IMR-90 (cell line): ENCODE measurements at regions not wholly inside any gene's neighbourhood (a gene's known extent, or its start where the extent isn't known, plus 50 kb on each side); places are given as distances from the start of the nearest gene placed in this dataset.
A peak's percentile ranks its signal among the peaks of the same experiment; 100 is the strongest.

ENCODE experiments used
- ATAC-seq: fragments of 200-7000 bp; cut with Tn5 transposase; 2 replicates; pipeline ENCODE4 v1.9.1; 2020; ENCODE audit warnings: low read depth, mild to moderate bottlenecking, moderate library complexity
- BruUV-seq: library from RNA; stranded (reverse); fragments of 400-500 nt; replicated peaks from 2 replicates; lab custom pipeline; 2021; lab: Mats Ljungman, UMichigan
- CTCF ChIA-PET: fragments of 300-600 bp; formaldehyde crosslinking; extraction: SDS; loops from one replicate; lab custom pipeline; 2021; ENCODE audit warnings: antibody characterized with exemption; lab: Yijun Ruan, JAX
- POLR2A ChIA-PET: fragments of 300-600 bp; sonication (Branson Sonifier 250); formaldehyde crosslinking; loops from one replicate; lab custom pipeline; 2022; ENCODE audit warnings: antibody characterized with exemption; ENCODE audit not compliant: unreplicated experiment; lab: Charles Lee
- DNase-seq: peaks from one replicate; pipeline ENCODE4 v3.0.0; 2013
- H2AFZ ChIP-seq: replicated peaks from 2 replicates; pipeline ENCODE3; 2013; ENCODE audit warnings: low read length, mild to moderate bottlenecking; ENCODE audit not compliant: poor library complexity
- H2AK5ac ChIP-seq: 2 replicates; pipeline ENCODE4 v1.6.1; 2013; ENCODE audit warnings: low read depth, low read length, inconsistent platforms
- H2AK9ac ChIP-seq: replicated peaks from 2 replicates; pipeline ENCODE3; 2013; ENCODE audit warnings: mild to moderate bottlenecking, low read depth, low read length, moderate library complexity; ENCODE audit not compliant: poor library complexity
- H2BK120ac ChIP-seq: 2 replicates; pipeline ENCODE4 v1.6.1; 2013; ENCODE audit warnings: low read depth, low read length, inconsistent platforms
- H2BK15ac ChIP-seq: 3 replicates; pipeline ENCODE4 v1.6.1; 2013; ENCODE audit warnings: low read depth, low read length, inconsistent platforms
- H2BK20ac ChIP-seq: 2 replicates; pipeline ENCODE4 v1.6.1; 2013; ENCODE audit warnings: low read depth, mild to moderate bottlenecking, inconsistent platforms, low read length, moderate library complexity
- H2BK5ac ChIP-seq: 2 replicates; pipeline ENCODE4 v1.6.1; 2013; ENCODE audit warnings: mild to moderate bottlenecking, low read depth, low read length, inconsistent platforms; ENCODE audit not compliant: poor library complexity, severe bottlenecking
- H3K14ac ChIP-seq: replicated peaks from 2 replicates; pipeline ENCODE4 v1.6.1; 2013; ENCODE audit warnings: low read depth, low read length, inconsistent platforms
- H3K18ac ChIP-seq: 2 replicates; pipeline ENCODE4 v1.6.1; 2013; ENCODE audit warnings: low read depth, low read length, control low read depth
- H3K23ac ChIP-seq: 2 replicates; pipeline ENCODE4 v1.6.1; 2013; ENCODE audit warnings: low read depth, low read length, inconsistent platforms
- H3K27ac ChIP-seq: 2 replicates; pipeline ENCODE4 v1.5.1; 2013; ENCODE audit warnings: mild to moderate bottlenecking, control low read depth, low read length; ENCODE audit not compliant: insufficient read depth
- H3K27me3 ChIP-seq: 2 replicates; pipeline ENCODE4 v1.6.1; 2013; ENCODE audit warnings: low read length; ENCODE audit not compliant: control insufficient read depth, insufficient read depth
- H3K36me3 ChIP-seq: 2 replicates; pipeline ENCODE4 v1.6.1; 2013; ENCODE audit warnings: low read length, mixed read lengths; ENCODE audit not compliant: control insufficient read depth, insufficient read depth
- H3K4ac ChIP-seq: 2 replicates; pipeline ENCODE4 v1.6.1; 2013; ENCODE audit warnings: low read depth, low read length, inconsistent platforms
- H3K4me1 ChIP-seq: 2 replicates; pipeline ENCODE4 v1.6.1; 2013; ENCODE audit warnings: low read length, mixed read lengths; ENCODE audit not compliant: control insufficient read depth, insufficient read depth
- H3K4me2 ChIP-seq: 2 replicates; pipeline ENCODE4 v1.6.1; 2013; ENCODE audit warnings: low read depth, mild to moderate bottlenecking, control low read depth, low read length, moderate library complexity
- H3K4me3 ChIP-seq: 2 replicates; pipeline ENCODE4 v1.5.1; 2013; ENCODE audit warnings: low read depth, mild to moderate bottlenecking, control low read depth, low read length, moderate library complexity; ENCODE audit not compliant: insufficient read depth
- H3K56ac ChIP-seq: 2 replicates; pipeline ENCODE4 v1.6.1; 2013; ENCODE audit warnings: low read length, inconsistent platforms; ENCODE audit not compliant: insufficient read depth; ENCODE audit errors: extremely low read depth
- H3K79me1 ChIP-seq, 2 experiments: 2 replicates each; pipeline ENCODE4 v1.6.1; 2013; ENCODE audit warnings: low read length in 2 of 2, inconsistent platforms in 1 of 2, low read depth in 1 of 2
- H3K9ac ChIP-seq: 2 replicates; pipeline ENCODE4 v1.6.1; 2013; ENCODE audit warnings: low read depth, low read length, control low read depth
- H3K9me1 ChIP-seq: 2 replicates; pipeline ENCODE4 v1.6.1; 2013; ENCODE audit warnings: low read length, inconsistent platforms; ENCODE audit not compliant: insufficient read depth
- H3K9me3 ChIP-seq: 2 replicates; pipeline ENCODE4 v1.6.1; 2013; ENCODE audit warnings: low read length; ENCODE audit not compliant: control insufficient read depth, insufficient read depth
- H4K20me1 ChIP-seq: 2 replicates; pipeline ENCODE4 v1.6.1; 2013; ENCODE audit warnings: low read length, inconsistent platforms; ENCODE audit not compliant: insufficient read depth
- H4K5ac ChIP-seq: 2 replicates; pipeline ENCODE4 v1.6.1; 2013; ENCODE audit warnings: mild to moderate bottlenecking, low read depth, low read length, control low read depth
- H4K8ac ChIP-seq, 2 experiments: 2 replicates each; pipeline ENCODE4 v1.6.1; 2013; ENCODE audit warnings: low read depth in 2 of 2, low read length in 2 of 2, control low read depth in 1 of 2, inconsistent platforms in 1 of 2
- H4K91ac ChIP-seq: 2 replicates; pipeline ENCODE4 v1.6.1; 2013; ENCODE audit warnings: low read depth, low read length, inconsistent platforms; ENCODE audit not compliant: insufficient read depth
- CEBPB ChIP-seq: IDR thresholded peaks from 2 replicates; pipeline ENCODE4 v1.6.1; 2012; ENCODE audit warnings: low read depth, low read length, improper control_type of control experiment
- MAFK ChIP-seq: IDR thresholded peaks from 2 replicates; pipeline ENCODE4 v1.6.1; 2012; ENCODE audit warnings: low read depth, low read length, improper control_type of control experiment
- WGBS, 2 experiments: methylation state at CpG; one replicate each; pipeline versions ENCODE4 v1.1.5 to v1.1.7; 2013; ENCODE audit warnings: missing lambda C conversion rate in 2 of 2; ENCODE audit not compliant: insufficient read length in 1 of 2; ENCODE audit errors: extremely low coverage in 2 of 2; 5-methylcytosine and 5-hydroxymethylcytosine counted together
- dilution Hi-C: fragments of 300-500 bp; cut with HindIII; formaldehyde crosslinking; loops from one replicate; pipeline ENCODE4 v1.14.3; 2018; ENCODE audit warnings: low sequenced_read_pairs; ENCODE audit not compliant: unreplicated experiment
- in situ Hi-C: fragments of 300-500 bp; cut with MboI; formaldehyde crosslinking; loops from 3 replicates; pipeline ENCODE4 v1.14.3; 2019; ENCODE audit warnings: low sequenced_read_pairs, inconsistent platforms, mixed read lengths
- intact Hi-C: fragments of 100-400 bp; cut with micrococcal nuclease; formaldehyde crosslinking; loops from 2 replicates; pipeline ENCODE4 v1.10.0; 2022

DNA sequence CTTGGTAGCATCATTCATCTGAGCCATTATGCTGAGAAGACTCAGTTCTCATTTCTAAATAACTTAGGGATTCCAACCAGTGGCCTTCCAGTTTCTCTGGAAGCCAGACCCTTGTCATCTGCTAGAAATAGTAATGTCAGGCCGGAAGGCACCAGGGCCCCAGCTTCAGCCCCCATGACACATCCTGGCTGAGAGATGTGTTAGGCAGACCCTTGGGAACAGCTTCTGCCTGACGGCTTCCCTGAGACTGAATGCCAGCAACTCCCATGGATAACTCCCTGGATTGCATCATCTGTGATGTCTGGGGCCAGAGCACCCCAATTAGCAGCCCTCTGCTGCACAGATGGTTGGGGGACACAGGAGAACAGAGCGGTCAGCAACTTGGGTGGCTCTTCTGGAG is 583.5 kb upstream of the TBX3 start:
- CTCF ChIA-PET = no interaction called here
- no peak for ATAC-seq

More for the DNA sequence above, 583.5 kb upstream of the TBX3 start:
- no peaks in the 10 kb centered on the region for H3K79me1 ChIP-seq
- no peak overlapping the region for H2AK5ac ChIP-seq
- no peak overlapping the region for H2AK9ac ChIP-seq
- no peak overlapping the region for H3K27ac ChIP-seq
- H3K4me3 ChIP-seq = no peak overlapping the region
- intact Hi-C loops (no loop called here), in situ Hi-C loops (no loop called here), dilution Hi-C loops (no loop called here)
- H3K9ac ChIP-seq = no peak overlapping the region
- no peak overlapping the region for H3K4me2 ChIP-seq
- POLR2A ChIA-PET = no interaction called here
- no CpG with 5 or more reads among the region's 3 CpGs for WGBS, 2 experiments
- no peak for DNase-seq
- no peak overlapping the region for H3K18ac ChIP-seq
- H4K20me1 ChIP-seq = no peaks in the 10 kb centered on the region
- H3K14ac ChIP-seq = no peak overlapping the region
- H3K27me3 ChIP-seq = no peaks in the 10 kb centered on the region
- no peak overlapping the region for H2BK15ac ChIP-seq
- no TSS peak for BruUV-seq
- H3K4ac ChIP-seq = no peak overlapping the region
- no peak overlapping the region for H3K23ac ChIP-seq
- no peak overlapping the region for H4K5ac ChIP-seq
- H2BK20ac ChIP-seq = no peak overlapping the region
- no peaks in the 10 kb centered on the region for H3K4me1 ChIP-seq
- no peak overlapping the region for H2BK5ac ChIP-seq
- TF ChIP-seq MAFK = no peak
- peak; percentile 32; the same call in 1 of the 2 replicates for TF ChIP-seq CEBPB
- no peak overlapping the region for H4K8ac ChIP-seq
- H3K9me3 ChIP-seq = no peaks in the 10 kb centered on the region
- no peaks in the 10 kb centered on the region for H3K36me3 ChIP-seq
- H2AFZ ChIP-seq = no peak overlapping the region
- no peaks in the 10 kb centered on the region for H3K9me1 ChIP-seq
- no peak overlapping the region for H3K56ac ChIP-seq
- H2BK120ac ChIP-seq = no peak overlapping the region
- no peak overlapping the region for H4K91ac ChIP-seq
